ENCODE measurements at regions not wholly inside any gene's neighbourhood (a gene's known extent, or its start where the extent isn't known, plus 50 kb on each side); places are given as distances from the start of the nearest gene placed in this dataset.
"Not testable (repeated sequence)": the region's sequence is repeated elsewhere in the genome, so short reads cannot be mapped to it uniquely, and the experiment has no call there.

GRCh38 chr4:11054937-11055336, 370.4 kb upstream of the CLNK start:
- CTCF ChIA-PET; H3K27me3 ChIP-seq (replicated peaks; ENCODE audit: control insufficient read depth, insufficient read depth, low read length); H3K4me3 Mint-ChIP-seq (ENCODE audit: unreplicated experiment); BruUV-seq (replicated peaks); H3K4me1 ChIP-seq; H3K9me3 ChIP-seq; H3K4me1 Mint-ChIP-seq (ENCODE audit: low read depth, unreplicated experiment); H3K27ac Mint-ChIP-seq (ENCODE audit: unreplicated experiment); H3K27me3 Mint-ChIP-seq (ENCODE audit: insufficient read depth, unreplicated experiment); intact Hi-C loops (cut with micrococcal nuclease; ENCODE audit: unreplicated experiment); DNase-seq; H3K36me3 Mint-ChIP-seq (ENCODE audit: insufficient read depth, unreplicated experiment); POLR2A ChIA-PET; H3K4me3 ChIP-seq (ENCODE audit: low read depth, low read length); H3K36me3 ChIP-seq (ENCODE audit: control insufficient read depth, insufficient read depth, low read length): not testable (repeated sequence)
- peaks cover 11% of the 10 kb centered on the region for H3K9me3 Mint-ChIP-seq (ENCODE audit: unreplicated experiment)

- TF ChIP-seq, protein P1, sequence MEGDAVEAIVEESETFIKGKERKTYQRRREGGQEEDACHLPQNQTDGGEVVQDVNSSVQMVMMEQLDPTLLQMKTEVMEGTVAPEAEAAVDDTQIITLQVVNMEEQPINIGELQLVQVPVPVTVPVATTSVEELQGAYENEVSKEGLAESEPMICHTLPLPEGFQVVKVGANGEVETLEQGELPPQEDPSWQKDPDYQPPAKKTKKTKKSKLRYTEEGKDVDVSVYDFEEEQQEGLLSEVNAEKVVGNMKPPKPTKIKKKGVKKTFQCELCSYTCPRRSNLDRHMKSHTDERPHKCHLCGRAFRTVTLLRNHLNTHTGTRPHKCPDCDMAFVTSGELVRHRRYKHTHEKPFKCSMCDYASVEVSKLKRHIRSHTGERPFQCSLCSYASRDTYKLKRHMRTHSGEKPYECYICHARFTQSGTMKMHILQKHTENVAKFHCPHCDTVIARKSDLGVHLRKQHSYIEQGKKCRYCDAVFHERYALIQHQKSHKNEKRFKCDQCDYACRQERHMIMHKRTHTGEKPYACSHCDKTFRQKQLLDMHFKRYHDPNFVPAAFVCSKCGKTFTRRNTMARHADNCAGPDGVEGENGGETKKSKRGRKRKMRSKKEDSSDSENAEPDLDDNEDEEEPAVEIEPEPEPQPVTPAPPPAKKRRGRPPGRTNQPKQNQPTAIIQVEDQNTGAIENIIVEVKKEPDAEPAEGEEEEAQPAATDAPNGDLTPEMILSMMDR (IDR thresholded peaks at IDR 0.05; ENCODE audit: insufficient read depth in 1 of 2, low read depth in 1 of 2, low read length in 1 of 2, severe bottlenecking in 1 of 2, unreplicated experiment in 1 of 2), result no peak
- no peaks in the 10 kb centered on the region for H3K36me3 ChIP-seq (ENCODE audit: control insufficient read depth, insufficient read depth, low read length)
- no peak for DNase-seq
- H3K4me1 Mint-ChIP-seq (ENCODE audit: low read depth, unreplicated experiment), result no peaks in the 10 kb centered on the region
- no peak overlapping the region for H3K4me3 Mint-ChIP-seq (ENCODE audit: unreplicated experiment)
- peaks cover 2% of the 10 kb centered on the region for H3K9me3 Mint-ChIP-seq (ENCODE audit: unreplicated experiment)
- H3K36me3 Mint-ChIP-seq (ENCODE audit: insufficient read depth, unreplicated experiment), result no peaks in the 10 kb centered on the region
- H3K4me1 ChIP-seq, result no peaks in the 10 kb centered on the region
- no peaks in the 10 kb centered on the region for H3K9me3 ChIP-seq
- ChIA-PET POLR2A (no interaction called here), CTCF (no interaction called here)
- H3K27me3 ChIP-seq (replicated peaks; ENCODE audit: control insufficient read depth, insufficient read depth, low read length), result no peaks in the 10 kb centered on the region
- H3K4me3 ChIP-seq (ENCODE audit: low read depth, low read length), result no peak overlapping the region
- intact Hi-C loops (cut with micrococcal nuclease; ENCODE audit: unreplicated experiment), result no loop called here
- H3K27ac Mint-ChIP-seq (ENCODE audit: unreplicated experiment), result no peak overlapping the region
- H3K27me3 Mint-ChIP-seq (ENCODE audit: insufficient read depth, unreplicated experiment), result no peaks in the 10 kb centered on the region
- BruUV-seq (replicated peaks), result no TSS peak
Measured at GRCh38 chr4:11053601-11054220, 369.1 kb upstream of the CLNK start.

- BruUV-seq (replicated peaks), result no TSS peak
- ChIA-PET POLR2A (no interaction called here), CTCF (no interaction called here)
- Mint-ChIP-seq H3K4me1 (ENCODE audit: low read depth, unreplicated experiment) (no peaks in the 10 kb centered on the region), H3K27ac (ENCODE audit: unreplicated experiment) (no peak overlapping the region), H3K4me3 (ENCODE audit: unreplicated experiment) (no peak overlapping the region), H3K36me3 (ENCODE audit: insufficient read depth, unreplicated experiment) (no peaks in the 10 kb centered on the region), H3K27me3 (ENCODE audit: insufficient read depth, unreplicated experiment) (no peaks in the 10 kb centered on the region), H3K9me3 (ENCODE audit: unreplicated experiment) (peaks cover 12% of the 10 kb centered on the region)
- Histone ChIP-seq H3K27me3 (replicated peaks; ENCODE audit: control insufficient read depth, insufficient read depth, low read length) (no peaks in the 10 kb centered on the region), H3K4me3 (ENCODE audit: low read depth, low read length) (no peak overlapping the region), H3K36me3 (ENCODE audit: control insufficient read depth, insufficient read depth, low read length) (no peaks in the 10 kb centered on the region), H3K9me3 (no peaks in the 10 kb centered on the region), H3K4me1 (no peaks in the 10 kb centered on the region)
- intact Hi-C loops (cut with micrococcal nuclease; ENCODE audit: unreplicated experiment), result no loop called here
- TF ChIP-seq, protein P1 (IDR thresholded peaks at IDR 0.05; ENCODE audit: insufficient read depth in 1 of 2, low read depth in 1 of 2, low read length in 1 of 2, severe bottlenecking in 1 of 2, unreplicated experiment in 1 of 2), result no peak
- no peak for DNase-seq
Measured at GRCh38 chr4:11051181-11051580, 366.6 kb upstream of the CLNK start.

GRCh38 chr4:11050766-11051165, 366.2 kb upstream of the CLNK start:
- H3K9me3 Mint-ChIP-seq (ENCODE audit: unreplicated experiment), result peaks cover 16% of the 10 kb centered on the region
- no peaks in the 10 kb centered on the region for H3K4me1 ChIP-seq
- no peaks in the 10 kb centered on the region for H3K27me3 Mint-ChIP-seq (ENCODE audit: insufficient read depth, unreplicated experiment)
- TF ChIP-seq, protein P1 (IDR thresholded peaks at IDR 0.05; ENCODE audit: insufficient read depth in 1 of 2, low read depth in 1 of 2, low read length in 1 of 2, severe bottlenecking in 1 of 2, unreplicated experiment in 1 of 2), result no peak
- intact Hi-C loops (cut with micrococcal nuclease; ENCODE audit: unreplicated experiment), result no loop called here
- no peak overlapping the region for H3K4me3 ChIP-seq (ENCODE audit: low read depth, low read length)
- no peak for DNase-seq
- H3K4me3 Mint-ChIP-seq (ENCODE audit: unreplicated experiment), result no peak overlapping the region
- ChIA-PET POLR2A (no interaction called here), CTCF (no interaction called here)
- no peaks in the 10 kb centered on the region for H3K9me3 ChIP-seq
- H3K27me3 ChIP-seq (replicated peaks; ENCODE audit: control insufficient read depth, insufficient read depth, low read length), result no peaks in the 10 kb centered on the region
- no peaks in the 10 kb centered on the region for H3K4me1 Mint-ChIP-seq (ENCODE audit: low read depth, unreplicated experiment)
- no TSS peak for BruUV-seq (replicated peaks)
- H3K27ac Mint-ChIP-seq (ENCODE audit: unreplicated experiment), result no peak overlapping the region
- no peaks in the 10 kb centered on the region for H3K36me3 ChIP-seq (ENCODE audit: control insufficient read depth, insufficient read depth, low read length)
- H3K36me3 Mint-ChIP-seq (ENCODE audit: insufficient read depth, unreplicated experiment), result no peaks in the 10 kb centered on the region
